AG04449 (cell line): ENCODE measurements at regions not wholly inside any gene's neighbourhood (a gene's known extent, or its start where the extent isn't known, plus 50 kb on each side); places are given as distances from the start of the nearest gene placed in this dataset.
A peak's percentile ranks its signal among the peaks of the same experiment; 100 is the strongest.

Experiments
- CTCF ChIA-PET: fragments of 350-600 bp; formaldehyde crosslinking; extraction: SDS; loops from one replicate; lab custom pipeline; 2021; ENCODE audit warnings: antibody characterized with exemption; lab: Yijun Ruan, JAX
- POLR2A ChIA-PET: fragments of 400-600, 350-600 bp; formaldehyde crosslinking; extraction: SDS; loops from one replicate; lab custom pipeline; 2020; ENCODE audit warnings: antibody characterized with exemption, inconsistent platforms; lab: Yijun Ruan, JAX
- DNase-seq: peaks from one replicate; pipeline ENCODE4 v3.0.0-alpha.2; 2010; ENCODE audit warnings: low read depth, low spot score
- H3K4me3 ChIP-seq: 2 replicates; pipeline ENCODE4 v1.5.1; 2011; ENCODE audit warnings: low read depth, mild to moderate bottlenecking, control low read depth, low read length
- CTCF ChIP-seq: IDR thresholded peaks from one replicate; pipeline ENCODE4 v1.5.1; 2011; ENCODE audit warnings: mild to moderate bottlenecking, moderate library complexity, low read length, control low read depth, inconsistent platforms; ENCODE audit not compliant: insufficient read depth; ENCODE audit errors: missing control alignments

- DNase-seq: no peak
- no peak overlapping the region for H3K4me3 ChIP-seq
- CTCF ChIA-PET: no interaction called here
- POLR2A ChIA-PET: no interaction called here
- TF ChIP-seq CTCF: no peak
Observed at GRCh38 chr12:107355004-107355565, 261.7 kb upstream of the CRY1 start.

GRCh38 chr12:107355612-107356011, 262.3 kb upstream of the CRY1 start:
- ChIA-PET POLR2A (no interaction called here), CTCF (interaction anchor here (2.4 kb wide), 1 partner anchor 47 kb away, joined by 9 read pairs; no protein-coding TSS in a partner anchor)
- TF ChIP-seq CTCF: no peak
- DNase-seq: no peak
- H3K4me3 ChIP-seq: no peak overlapping the region

GRCh38 chr12:107356266-107356936, 263.1 kb upstream of the CRY1 start:
- no peak overlapping the region for H3K4me3 ChIP-seq
- ChIA-PET POLR2A (no interaction called here), CTCF (interaction anchor here (0.9 to 2.4 kb wide), 6 partner anchors 29 to 249 kb away, joined by 3 to 9 read pairs (median 4); a partner anchor contains a TSS)
- no peak for TF ChIP-seq CTCF
- peak; percentile 57 for DNase-seq

- no peak for TF ChIP-seq CTCF
- no peak for DNase-seq
- H3K4me3 ChIP-seq: no peak overlapping the region
- CTCF ChIA-PET: interaction anchor here (0.9 to 2.4 kb wide), 6 partner anchors 29 to 249 kb away, joined by 3 to 9 read pairs (median 4); a partner anchor contains a TSS
- POLR2A ChIA-PET: no interaction called here
Observed at GRCh38 chr12:107356937-107357295, 263.6 kb upstream of the CRY1 start.

GRCh38 chr12:107359382-107359781, 266.0 kb upstream of the CRY1 start:
- TF ChIP-seq CTCF: no peak
- no peak overlapping the region for H3K4me3 ChIP-seq
- ChIA-PET CTCF (interaction anchor here (1.3 kb wide), 1 partner anchor 228 kb away, joined by 3 read pairs; no protein-coding TSS in a partner anchor), POLR2A (interaction anchor here (0.6 kb wide), 1 partner anchor 53 kb away, joined by 3 read pairs; no protein-coding TSS in a partner anchor)
- no peak for DNase-seq

GRCh38 chr12:107360033-107360432, 266.7 kb upstream of the CRY1 start:
- TF ChIP-seq CTCF: no peak
- ChIA-PET POLR2A (interaction anchor here (0.6 kb wide), 1 partner anchor 52 kb away, joined by 3 read pairs; no protein-coding TSS in a partner anchor), CTCF (interaction anchor here (1.3 to 1.4 kb wide), 2 partner anchors 18 to 228 kb away, joined by 3 read pairs; no protein-coding TSS in a partner anchor)
- no peak overlapping the region for H3K4me3 ChIP-seq
- DNase-seq: no peak
